ENCODE measurements at regions not wholly inside any gene's neighbourhood (a gene's known extent, or its start where the extent isn't known, plus 50 kb on each side); places are given as distances from the start of the nearest gene placed in this dataset.

DNA sequence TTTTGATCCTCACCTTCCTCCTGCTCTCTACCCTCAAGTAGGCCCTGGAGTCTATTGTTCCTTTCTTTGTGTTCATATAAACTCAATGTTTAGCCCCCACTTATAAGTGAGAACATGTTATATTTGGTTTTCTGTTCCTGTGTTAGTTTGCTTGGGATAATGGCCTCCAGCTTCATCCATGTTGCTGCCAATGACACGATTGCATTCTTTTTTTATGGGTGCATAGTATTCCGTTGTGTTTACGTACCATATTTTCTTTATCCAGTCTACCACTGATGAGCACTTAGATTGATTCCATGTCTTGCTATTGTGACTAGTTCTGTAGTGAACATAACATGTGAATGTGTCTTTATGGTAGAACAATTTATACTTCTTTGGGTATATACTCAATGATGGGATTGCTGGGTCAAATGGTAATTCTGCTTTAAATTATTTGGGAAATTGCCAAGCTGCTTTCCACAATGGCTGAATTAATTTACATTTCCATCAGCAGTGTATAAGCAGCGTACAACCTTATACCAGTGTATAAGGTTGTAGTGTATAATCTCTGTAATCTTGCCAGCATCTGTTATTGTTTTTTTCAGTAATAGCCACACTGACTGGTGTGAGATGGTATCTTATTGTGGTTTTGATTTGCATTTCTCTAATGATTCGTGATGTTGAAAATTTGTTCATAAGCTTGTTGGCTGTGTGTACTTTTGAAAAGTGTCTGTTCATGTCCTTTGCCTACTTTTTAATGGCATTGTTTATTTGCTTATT, 288.9 kb downstream of the KCNRG start:
- Histone ChIP-seq H3K4ac (ENCODE audit: low read depth, low read length) (no peak overlapping the region), H3K14ac (replicated peaks; ENCODE audit: low read depth, low read length) (no peak overlapping the region), H3K27me3 (ENCODE audit: control insufficient read depth, insufficient read depth, low read length) (peaks cover 3% of the 10 kb centered on the region; the same call in 1 of the 2 replicates), H2AK9ac (replicated peaks; ENCODE audit: low read depth, low read length, poor library complexity) (no peak overlapping the region), H3K23ac (ENCODE audit: low read depth, low read length) (no peak overlapping the region), H3K9me3 (ENCODE audit: control insufficient read depth, insufficient read depth, low read length) (no peaks in the 10 kb centered on the region), H3K79me1 (ENCODE audit: low read depth in 1 of 2, low read length in 2 of 2) (no peaks in the 10 kb centered on the region), H2AK5ac (ENCODE audit: low read depth, low read length) (no peak overlapping the region), H4K20me1 (ENCODE audit: insufficient read depth, low read length) (no peaks in the 10 kb centered on the region), H3K56ac (ENCODE audit: extremely low read depth, insufficient read depth, low read length) (no peak overlapping the region), H2BK5ac (ENCODE audit: low read depth, low read length, poor library complexity, severe bottlenecking) (no peak overlapping the region), H2BK20ac (ENCODE audit: low read depth, low read length) (no peak overlapping the region), H3K18ac (ENCODE audit: low read depth, low read length) (no peak overlapping the region), H3K36me3 (ENCODE audit: control insufficient read depth, insufficient read depth, low read length) (no peaks in the 10 kb centered on the region), H2BK120ac (ENCODE audit: low read depth, low read length) (no peak overlapping the region), H4K5ac (ENCODE audit: low read depth, low read length) (no peak overlapping the region), H2AFZ (replicated peaks; ENCODE audit: low read length, poor library complexity) (no peak overlapping the region), H4K91ac (ENCODE audit: insufficient read depth, low read depth, low read length) (no peak overlapping the region), H3K4me2 (ENCODE audit: low read depth, low read length) (no peak overlapping the region), H3K4me3 (ENCODE audit: insufficient read depth, low read depth, low read length) (no peak overlapping the region), H2BK15ac (ENCODE audit: low read depth, low read length) (no peak overlapping the region), H4K8ac (ENCODE audit: low read depth in 2 of 2, low read length in 2 of 2) (no peak overlapping the region), H3K9ac (ENCODE audit: low read depth, low read length) (no peak overlapping the region), H3K4me1 (ENCODE audit: control insufficient read depth, insufficient read depth, low read length) (no peaks in the 10 kb centered on the region; the same call in 1 of the 2 replicates), H3K27ac (ENCODE audit: insufficient read depth, low read length) (no peak overlapping the region), H3K9me1 (ENCODE audit: insufficient read depth, low read length) (no peaks in the 10 kb centered on the region)
- no CpG with 5 or more reads among the region's 5 CpGs for WGBS, 2 experiments (ENCODE audit: extremely low coverage in 2 of 2, insufficient read length in 1 of 2)
- DNase-seq = no peak
- dilution Hi-C loops (cut with HindIII; ENCODE audit: low sequenced_read_pairs, unreplicated experiment) = no loop called here
- no peak for TF ChIP-seq SMC3 (IDR thresholded peaks at IDR 0.05; ENCODE audit: low read depth, low read length)
- no peak for TF ChIP-seq BHLHE40 (IDR thresholded peaks at IDR 0.05; ENCODE audit: low read depth, low read length)
- TF ChIP-seq RCOR1 (IDR thresholded peaks at IDR 0.05; ENCODE audit: insufficient replicate concordance, low read length) = no peak
- no TSS peak for BruUV-seq (replicated peaks)
- POLR2A ChIA-PET (ENCODE audit: unreplicated experiment) = no interaction called here
- CTCF ChIA-PET = no interaction called here
- intact Hi-C loops (cut with micrococcal nuclease) = no loop called here
- no peak for ATAC-seq (ENCODE audit: low read depth)
- in situ Hi-C loops (cut with MboI; ENCODE audit: low sequenced_read_pairs) = no loop called here
